H1 (cell line): ENCODE measurements at regions not wholly inside any gene's neighbourhood (a gene's known extent, or its start where the extent isn't known, plus 50 kb on each side); places are given as distances from the start of the nearest gene placed in this dataset.

Experiments used
- CHD7 ChIP-seq: fragments of 300-600 bp; sonication (generic); IDR thresholded peaks from 2 replicates; pipeline ENCODE4 v1.7.1; 2012; ENCODE audit warnings: low read length, moderate library complexity, mild to moderate bottlenecking, inconsistent platforms; ENCODE audit not compliant: insufficient replicate concordance
- JUND ChIP-seq: IDR thresholded peaks from 2 replicates; pipeline ENCODE4 v1.6.1; 2011; ENCODE audit warnings: mild to moderate bottlenecking, improper control_type of control experiment, low read length

GRCh38 chr16:17552351-17552750, 81.6 kb upstream of the XYLT1 start (continued):
- TF ChIP-seq JUND (no peak), CHD7 (no peak)
